IPS-NIHi11 (cell line): ENCODE measurements at regions not wholly inside any gene's neighbourhood (a gene's known extent, or its start where the extent isn't known, plus 50 kb on each side); places are given as distances from the start of the nearest gene placed in this dataset.
"Not testable (repeated sequence)": the region's sequence is repeated elsewhere in the genome, so short reads cannot be mapped to it uniquely, and the experiment has no call there.

Experiments used
- DNase-seq: peaks from one replicate; pipeline ENCODE4 v3.0.0; 2012; ENCODE audit warnings: mixed read lengths, low spot score

DNA sequence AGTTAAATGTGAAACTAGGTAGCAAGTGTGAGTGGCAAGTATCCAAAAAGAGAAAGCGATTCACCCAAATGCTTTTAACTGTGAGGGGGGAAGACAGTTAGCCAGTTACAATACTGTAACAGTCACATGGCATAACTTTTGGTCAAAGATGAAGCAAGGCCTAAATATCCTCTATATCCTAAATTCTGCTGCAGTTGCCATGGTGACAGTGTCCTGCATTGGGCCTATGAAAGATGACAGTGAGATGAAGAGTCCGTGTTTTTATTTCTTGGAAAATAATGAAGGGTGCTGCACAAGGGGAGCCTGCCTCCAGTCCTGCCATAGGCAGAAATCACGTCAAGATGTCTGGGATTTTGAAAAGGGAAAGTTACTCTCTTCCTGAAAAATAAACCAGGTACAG is 534.6 kb downstream of the NTRK2 start:
- DNase-seq = no peak

DNA sequence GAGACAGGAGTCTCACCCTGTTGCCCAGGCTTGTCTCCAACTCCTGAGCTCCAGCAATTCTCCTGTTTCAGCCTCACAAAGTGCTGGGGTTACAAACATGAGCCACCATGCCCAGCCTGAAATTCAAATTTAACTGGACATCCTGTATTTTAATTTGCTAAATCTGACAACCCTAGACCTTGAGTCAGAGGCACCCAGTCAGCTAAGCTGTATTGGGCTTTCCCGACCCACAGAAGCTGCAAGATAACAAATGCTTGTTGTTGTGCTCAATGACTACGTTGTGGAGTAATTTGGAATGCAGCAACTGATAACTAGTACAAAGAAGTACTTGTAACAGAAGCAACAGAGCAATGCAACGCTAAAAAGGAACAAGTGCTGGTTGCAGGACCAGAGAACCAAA is 533.1 kb downstream of the NTRK2 start:
- DNase-seq = no peak

DNA sequence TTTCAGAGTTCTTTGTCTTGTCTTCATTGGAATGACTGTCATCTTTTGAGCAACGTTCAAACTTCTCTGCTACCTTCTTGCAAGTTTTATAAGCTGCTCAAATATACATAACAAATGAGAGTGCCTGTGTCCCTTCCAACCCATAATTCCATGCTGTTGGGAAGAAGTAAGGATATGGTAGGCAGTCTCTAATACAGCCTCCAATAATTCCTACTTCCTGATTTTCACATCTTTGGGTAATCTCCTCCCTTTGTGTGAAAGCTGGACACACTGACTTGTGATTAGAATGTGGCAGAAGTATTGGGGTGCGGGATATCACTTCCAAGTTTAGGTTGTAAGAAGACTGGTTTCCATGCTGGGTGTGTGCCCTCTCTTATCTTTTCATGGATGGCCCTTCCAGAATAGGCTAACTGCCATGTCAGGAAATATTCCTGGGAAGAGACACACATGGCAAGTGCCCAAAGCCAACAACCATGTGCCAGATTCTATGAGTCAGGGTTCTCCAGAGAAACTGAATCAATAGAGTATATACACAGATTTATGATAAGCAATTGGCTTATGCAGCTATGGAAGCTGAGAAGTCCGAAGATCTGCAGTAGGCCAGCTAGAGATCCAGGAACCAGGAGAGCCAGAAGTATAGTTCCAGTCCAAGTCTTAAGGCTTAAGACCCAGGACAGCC is 531.3 kb downstream of the NTRK2 start:
- no peak for DNase-seq

DNA sequence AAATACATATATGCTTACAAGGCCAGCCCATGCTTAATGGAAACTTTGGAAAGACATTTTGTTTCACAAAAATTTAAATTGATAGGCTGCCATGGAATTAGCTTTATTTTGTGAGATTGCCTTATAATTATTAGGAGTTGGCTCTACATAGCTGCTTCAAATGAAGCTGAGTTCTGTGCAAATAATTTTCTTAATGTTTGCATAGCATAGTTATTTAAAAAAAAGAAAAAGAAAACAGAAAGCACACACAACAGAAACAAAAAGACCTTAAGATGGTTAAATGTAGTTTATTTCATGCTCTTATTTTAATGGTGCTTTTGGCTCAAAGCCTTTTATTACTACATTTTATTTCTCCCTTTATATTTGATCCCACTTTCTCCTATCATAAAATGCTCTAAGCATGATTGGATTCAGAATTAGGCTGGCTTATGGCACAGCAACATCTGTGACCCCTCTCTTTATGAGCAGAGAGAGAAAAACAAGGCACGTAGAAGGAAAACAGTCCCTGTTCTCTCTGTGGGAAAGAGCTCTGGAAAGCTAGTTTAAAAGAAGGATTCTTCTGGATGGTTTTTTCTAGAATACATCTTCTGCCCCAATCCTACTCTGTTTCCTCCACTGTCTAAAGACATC is 530.5 kb downstream of the NTRK2 start:
- no peak for DNase-seq

DNA sequence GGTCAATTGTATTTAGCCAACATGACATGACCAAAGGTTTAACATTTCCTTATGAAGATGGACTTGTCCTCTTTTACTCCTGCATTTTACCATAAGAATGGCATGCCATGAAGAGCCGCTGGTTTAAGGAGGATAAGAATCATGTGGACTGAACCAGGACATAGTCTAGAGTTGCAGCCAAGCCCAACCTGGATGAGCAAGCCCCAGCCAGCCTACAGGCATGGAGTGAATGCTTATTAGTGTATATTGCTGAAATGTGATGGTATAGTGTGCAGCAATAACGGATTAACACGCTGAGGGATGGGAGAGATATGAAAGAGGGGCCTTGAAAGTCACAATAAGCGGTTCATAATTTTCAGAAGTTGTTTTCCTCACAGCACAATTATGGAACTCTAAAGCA is 523.2 kb downstream of the NTRK2 start:
- no peak for DNase-seq

DNA sequence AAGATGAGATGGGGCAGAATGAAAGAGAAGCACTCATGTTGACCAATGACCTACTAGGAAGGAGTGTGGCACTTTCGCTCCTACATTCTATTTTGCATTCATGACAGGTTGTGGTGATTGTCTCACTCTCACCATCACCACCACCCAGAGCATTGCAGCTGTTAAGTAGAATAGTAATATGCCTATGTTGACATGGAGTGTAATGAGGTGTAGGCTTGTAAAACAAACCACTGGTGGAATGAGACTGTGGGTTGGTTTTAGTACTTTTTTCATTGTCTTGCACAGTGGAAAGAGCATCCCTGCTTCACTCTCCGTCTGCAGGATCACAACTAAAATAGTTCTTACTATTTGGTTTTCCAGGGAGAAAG is 516.7 kb downstream of the NTRK2 start:
- DNase-seq = no peak

DNA sequence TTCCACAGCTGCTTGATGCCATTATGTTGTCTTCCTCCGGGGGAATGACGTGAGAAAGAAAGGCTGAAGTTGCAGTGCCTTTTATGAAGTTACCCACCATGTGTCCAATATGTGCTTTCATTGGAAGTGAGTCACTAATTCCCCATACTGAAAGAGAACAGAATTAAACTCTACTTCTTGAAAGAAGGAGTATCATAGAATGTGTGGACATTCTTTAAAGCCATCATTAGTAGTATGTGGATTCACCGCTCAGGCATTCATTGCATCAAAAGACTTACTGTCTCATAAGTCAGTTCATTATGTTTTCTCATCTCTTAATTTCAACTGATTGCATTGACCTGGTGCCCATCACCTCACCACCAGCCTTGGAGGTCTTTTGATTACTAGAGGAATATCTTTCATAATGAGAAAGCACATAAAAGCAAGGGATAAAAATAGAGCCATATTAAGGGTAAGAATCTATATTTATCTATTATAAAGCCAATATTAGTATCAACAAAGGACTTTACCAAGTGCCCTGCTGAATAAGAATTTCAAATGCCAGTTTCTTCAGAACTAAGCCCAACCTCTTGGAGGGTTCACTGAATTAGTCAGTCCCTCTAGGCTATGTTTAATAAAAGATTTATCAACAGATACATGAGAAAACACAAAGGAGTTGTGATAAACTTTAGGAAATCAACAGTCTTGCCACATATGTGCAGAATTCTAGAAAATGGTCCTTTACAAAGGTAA is 516.1 kb downstream of the NTRK2 start:
- DNase-seq = no peak

DNA sequence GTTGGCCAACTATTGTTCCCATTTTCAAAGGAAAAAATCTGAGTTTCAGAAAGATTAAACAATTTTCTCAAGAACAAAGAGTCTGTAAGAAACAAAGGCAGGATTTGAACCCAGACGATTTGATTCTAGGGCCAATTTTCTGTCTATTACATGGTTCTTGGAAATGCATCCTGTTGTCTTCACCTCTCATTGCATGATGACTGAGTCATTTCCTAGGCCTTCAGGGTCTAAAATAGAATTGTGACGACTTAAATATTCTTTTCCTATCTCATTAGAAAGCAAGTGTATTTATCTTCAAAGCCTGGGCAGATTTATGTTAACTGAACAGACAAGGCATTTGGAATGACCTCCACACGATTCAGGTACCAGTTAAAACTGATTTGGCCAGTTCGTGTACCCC is 512.9 kb downstream of the NTRK2 start:
- DNase-seq = no peak

DNA sequence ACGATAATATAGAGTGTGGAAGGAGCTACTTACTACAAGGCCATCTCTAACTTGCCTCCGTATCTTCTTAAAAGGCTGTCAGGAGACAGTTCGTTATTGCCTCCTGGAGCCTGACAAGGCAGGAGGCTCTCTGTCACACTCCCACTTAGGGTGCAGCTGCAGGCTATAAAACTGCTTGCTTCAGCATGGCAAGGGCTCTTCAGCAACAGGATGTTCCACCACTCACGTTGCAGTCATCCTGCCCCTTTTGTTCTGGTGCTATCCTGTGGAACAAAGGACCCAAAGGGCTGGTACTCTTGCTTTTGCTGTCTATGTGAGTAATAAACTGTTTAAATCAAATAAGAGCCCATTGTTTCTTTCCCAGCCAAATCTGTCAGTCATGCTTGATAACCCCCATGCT is 508.9 kb downstream of the NTRK2 start:
- peak; percentile 16 for DNase-seq

DNA sequence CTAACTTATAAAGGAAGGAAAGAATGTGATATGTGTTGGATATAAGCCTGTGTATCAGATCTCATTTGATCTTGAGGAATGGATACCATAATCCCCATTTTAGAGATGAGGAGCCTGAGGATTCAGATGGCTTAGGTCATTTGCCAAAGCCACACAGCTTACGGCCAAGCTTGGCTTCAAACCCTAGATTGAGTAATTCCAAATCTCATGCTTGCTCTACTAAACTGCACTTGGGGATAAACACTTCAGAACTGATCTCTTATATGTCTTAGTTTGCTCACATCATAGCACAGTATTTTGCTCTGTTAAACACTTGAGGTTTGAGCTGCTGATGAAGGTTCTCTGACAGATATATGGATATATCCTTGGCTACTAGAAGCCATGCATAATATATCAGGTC is 504.4 kb downstream of the NTRK2 start:
- no peak for DNase-seq

DNA sequence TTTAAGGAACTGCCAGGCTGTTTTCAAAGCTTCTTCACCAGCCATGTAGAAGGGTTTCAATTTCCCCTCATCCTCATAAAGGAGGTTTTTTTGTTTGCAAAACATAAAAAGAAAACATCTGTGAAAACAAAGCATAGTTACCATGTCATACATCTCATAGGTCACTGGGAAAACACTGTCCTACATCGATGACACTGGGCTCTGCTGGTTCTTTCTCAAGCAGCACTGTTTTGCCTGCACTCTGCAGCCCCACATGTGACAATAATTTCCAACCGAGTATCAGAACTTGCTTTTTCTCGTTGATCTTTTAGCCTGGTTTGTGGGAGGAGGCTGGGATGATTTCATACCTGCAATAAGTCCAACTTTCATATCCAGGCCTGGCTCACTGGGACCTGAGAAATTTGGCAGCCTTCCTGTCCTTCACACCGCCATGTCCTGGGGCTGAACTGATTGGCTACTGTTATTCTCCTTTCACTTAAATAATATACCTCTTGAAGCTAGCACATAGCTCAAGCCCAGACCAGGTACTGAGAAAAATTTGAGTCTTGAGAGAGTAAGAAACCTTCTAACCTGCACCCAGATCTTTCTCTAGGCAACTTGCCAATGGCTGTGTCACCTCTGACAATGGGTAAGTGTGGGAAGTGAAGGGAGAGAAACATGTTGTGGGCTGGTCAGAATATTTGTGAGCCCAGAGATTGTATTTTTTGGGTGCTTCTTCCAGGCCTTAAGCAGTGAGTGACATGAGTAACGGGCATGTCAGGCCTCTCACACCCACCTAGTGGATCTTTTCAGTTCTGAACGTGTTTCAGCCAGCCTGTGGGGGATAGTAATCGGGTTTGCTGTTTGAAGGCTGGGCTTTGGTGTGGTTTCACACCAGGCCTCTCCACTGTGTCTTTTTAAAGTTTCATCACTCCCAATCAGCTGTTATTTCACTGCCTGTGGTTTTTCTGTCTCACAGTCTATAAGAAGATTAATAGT is 502.8 kb downstream of the NTRK2 start:
- DNase-seq = no peak

DNA sequence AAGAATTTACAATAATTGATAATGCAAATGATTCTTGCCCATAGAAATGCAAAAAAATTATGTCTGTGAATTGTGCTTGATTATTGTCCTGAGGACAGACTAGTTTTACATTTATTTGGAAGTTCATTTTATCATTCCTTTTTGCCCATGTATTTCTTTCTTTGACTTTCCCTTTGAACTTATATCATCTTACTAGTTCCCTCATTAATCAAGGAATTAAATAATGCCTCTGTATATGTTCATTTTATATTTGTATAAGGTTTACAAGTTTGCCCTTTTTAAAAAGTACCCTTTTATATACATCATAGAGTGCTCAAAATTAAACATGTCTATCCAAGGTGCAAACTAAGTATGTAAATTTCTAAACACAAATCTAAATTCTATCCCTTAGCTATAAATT is 501.6 kb downstream of the NTRK2 start:
- no peak for DNase-seq

DNA sequence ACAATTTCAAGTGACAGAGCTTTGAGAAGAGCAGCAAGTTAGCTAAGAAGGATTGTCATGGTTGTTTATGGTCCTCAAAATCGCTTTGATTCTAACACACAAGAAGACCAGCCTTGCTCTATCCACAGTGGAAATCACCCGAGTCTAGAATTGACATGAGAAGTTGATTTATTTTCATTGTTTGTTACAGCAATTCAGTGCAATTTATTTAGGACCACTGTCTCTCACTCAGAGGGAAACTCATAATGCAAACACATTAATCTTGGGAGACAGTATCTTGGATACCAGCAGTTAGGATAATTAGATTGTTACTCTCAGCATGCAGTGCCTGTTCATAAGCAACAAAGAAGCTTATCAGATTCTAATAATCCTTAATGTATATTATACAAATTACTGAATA is 498.9 kb downstream of the NTRK2 start:
- no peak for DNase-seq

DNA sequence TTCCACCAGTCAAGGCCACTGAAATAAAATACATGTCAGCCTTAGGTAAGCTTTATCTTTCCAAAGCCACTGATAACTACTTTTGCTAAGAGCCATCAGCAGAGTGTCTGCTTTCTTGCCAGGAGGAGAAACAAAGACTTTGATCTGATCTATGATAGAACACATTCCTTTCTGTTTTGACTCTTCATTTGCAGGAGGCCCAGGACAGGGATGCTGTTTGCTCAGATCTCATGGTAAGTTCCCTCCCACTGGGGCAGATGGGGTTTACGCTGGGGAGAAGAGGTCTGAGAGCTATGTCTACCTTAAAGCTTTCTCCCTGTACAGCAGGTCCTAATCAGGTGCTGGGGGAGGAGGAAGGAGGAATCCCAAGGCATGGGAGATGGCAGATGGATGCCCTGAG is 497.6 kb downstream of the NTRK2 start:
- DNase-seq = no peak

DNA sequence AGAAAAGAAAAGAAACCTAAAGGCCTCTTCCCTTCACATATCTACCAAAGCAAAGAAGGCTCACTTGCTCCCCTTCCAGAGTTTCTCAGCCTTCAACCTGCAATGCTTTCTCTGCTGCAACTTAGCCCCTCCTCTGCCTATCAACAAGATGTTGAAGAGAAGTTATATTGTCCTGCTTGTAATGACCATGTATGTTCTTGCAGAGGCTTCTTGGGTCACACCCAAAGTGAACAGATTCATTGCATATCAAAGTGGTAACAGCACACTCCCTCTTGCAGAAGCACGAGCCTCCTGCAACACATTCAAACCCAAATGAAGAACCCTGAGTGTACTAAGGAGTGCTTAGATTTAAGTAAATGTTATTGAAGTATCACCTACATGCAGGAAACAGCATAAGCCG is 494.3 kb downstream of the NTRK2 start:
- no peak for DNase-seq

DNA sequence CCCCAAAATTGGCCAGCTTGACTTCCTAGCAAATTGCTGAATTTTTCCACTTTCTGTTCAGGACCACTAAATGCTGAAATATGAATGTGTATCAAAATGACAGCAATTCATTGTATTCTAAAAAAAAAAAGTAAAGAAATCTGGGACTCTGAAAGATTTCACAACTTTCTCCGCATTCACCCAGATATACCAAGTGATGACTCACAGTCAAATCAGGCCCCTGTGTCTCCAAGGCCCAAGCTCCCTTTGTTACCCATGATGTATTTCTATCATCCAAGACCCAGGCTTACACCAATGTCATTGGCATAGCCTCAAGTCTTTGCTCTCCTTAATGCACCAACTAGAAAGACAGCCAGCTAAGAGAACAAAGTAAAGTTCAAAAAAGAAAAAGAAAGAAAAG is 493.9 kb downstream of the NTRK2 start:
- DNase-seq = no peak

DNA sequence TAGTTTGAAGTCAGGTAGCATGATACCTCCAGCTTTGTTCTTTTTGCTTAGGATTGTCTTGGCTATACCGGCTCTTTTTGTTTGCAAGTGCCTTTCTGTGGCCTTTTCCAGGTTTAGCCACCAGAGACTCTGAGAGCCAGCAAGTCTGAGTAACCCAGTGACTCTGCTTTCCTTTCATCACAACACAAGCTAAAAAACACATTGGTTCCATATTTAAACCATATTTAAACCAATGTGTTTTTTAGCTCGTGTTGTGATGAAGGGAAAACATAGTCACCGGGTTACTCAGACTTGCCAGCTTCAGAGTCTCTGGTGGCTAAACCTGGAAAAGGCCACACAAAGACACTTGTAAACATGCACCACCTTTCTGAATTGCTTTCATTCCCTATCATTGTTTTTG is 493.3 kb downstream of the NTRK2 start:
- DNase-seq = no peak

DNA sequence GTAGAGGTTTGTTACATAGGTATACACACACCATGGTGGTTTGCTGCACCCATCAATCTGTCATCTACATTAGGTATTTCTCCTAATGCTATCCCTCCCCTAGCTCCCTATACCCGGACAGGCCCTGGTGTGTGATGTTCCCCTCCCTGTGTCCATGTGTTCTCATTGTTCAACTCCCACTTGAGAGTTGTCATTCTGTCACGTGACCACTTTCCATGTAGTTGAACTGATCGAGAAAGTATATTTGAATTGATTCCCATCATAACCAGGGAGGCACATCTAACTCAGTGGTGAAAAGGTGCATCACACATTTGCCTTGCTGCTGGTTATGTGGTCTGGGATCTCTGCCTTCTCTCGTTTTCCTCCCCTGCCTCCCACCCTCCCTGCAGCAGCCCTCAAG is 491.4 kb downstream of the NTRK2 start:
- DNase-seq = not testable (repeated sequence)

DNA sequence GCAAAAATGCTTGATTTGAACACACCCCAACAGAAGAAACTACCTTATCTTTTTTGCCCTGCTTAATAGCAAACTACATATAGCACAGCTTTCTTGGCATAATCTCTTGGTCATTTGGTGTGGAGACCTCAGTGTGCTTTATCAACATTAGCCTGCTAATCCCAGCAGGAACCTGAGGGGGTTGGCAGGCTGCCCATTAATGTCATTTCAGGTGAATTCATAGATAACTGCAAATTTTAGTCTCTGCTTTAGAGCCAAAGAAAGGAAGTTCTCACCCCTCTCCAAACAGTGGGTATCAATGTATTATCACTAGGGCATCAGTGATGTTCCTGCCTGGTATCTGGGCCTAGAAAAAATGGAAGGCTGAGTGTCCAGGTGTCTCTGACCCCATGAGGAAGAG is 489.0 kb downstream of the NTRK2 start:
- DNase-seq = no peak

DNA sequence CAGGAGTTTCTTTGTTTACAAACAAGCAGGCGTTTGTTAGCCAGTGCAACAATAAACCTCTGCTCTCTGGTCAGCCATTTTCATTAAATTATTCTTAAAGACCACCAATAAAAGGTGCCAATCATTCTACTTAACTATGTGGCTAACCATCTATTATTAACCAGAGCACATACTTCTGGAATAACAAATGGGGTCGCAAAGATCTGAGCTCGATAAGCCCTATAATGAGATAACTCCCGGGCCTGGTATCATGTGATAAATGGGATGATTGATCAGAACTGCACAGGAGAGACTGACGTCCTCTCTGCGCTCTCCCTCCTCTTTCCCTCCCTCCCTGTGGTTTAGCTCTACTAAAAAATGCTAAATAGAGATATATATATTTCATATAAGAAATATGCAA is 488.2 kb downstream of the NTRK2 start:
- DNase-seq = no peak

DNA sequence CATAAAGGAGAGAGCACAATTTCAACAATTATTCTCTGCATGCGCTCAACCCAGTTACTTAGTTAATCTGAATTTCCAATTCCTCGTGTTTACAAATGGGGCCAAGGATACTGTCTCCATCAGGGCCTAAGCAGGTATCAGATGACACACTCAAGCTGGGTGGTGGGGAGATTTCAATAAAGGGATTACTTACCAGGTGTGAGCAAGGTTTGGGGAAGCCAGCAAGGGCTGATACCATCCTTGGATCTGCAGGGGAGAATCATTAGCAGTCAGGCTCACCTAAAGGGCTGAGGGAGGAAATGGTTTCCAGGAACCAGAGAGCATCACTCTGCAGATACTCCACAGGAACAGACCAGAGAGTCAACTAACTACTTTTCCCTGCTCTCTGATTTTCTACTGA is 487.1 kb downstream of the NTRK2 start:
- peak; percentile 14 for DNase-seq

DNA sequence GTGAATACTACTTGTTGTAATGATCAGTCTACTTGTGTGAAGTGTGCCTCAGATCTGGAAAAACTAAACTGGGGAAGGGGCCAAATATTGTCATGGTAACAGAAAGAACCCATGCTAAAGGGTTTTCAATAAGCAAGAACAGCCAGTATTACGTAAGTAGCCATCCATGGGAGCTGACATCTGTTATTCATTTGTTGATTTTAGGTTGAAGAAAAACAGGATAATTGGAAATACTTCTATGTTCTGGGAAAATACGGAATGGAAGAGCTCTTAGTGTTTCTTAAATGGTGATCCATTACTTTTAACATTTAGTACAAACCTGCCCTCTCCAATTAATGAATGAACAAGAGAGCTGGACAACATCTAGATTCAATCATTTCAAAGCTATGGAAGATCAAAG is 485.8 kb downstream of the NTRK2 start:
- DNase-seq = no peak
